Spleen (tissue), 11 donors: ENCODE measurements at regions not wholly inside any gene's neighbourhood (a gene's known extent, or its start where the extent isn't known, plus 50 kb on each side); places are given as distances from the start of the nearest gene placed in this dataset.

ENCODE experiments used
- DNase-seq: peaks from one replicate; pipeline ENCODE4 v3.0.0-alpha.2; 2020
- H3K27ac ChIP-seq, 8 donors: fragments of 200-600 bp; sonication (generic) in 7 of 8; 1 replicate in 4 of 8; 2 replicates in 4 of 8; pipeline versions ENCODE4 v1.5.0 to v1.8.0; 2016 to 2021; ENCODE audit warnings: inconsistent platforms in 4 of 8, mild to moderate bottlenecking in 4 of 8, moderate library complexity in 1 of 8
- H3K27me3 ChIP-seq, 7 donors: fragments of 200-600 bp; sonication (generic) in 6 of 7; replicated peaks in 1 of 7; 1 replicate in 4 of 7; 2 replicates in 3 of 7; pipeline versions ENCODE4 v1.5.0 to v1.8.0; 2016 to 2021; ENCODE audit warnings: inconsistent platforms in 3 of 7, mild to moderate bottlenecking in 1 of 7
- H3K36me3 ChIP-seq, 6 donors: fragments of 200-600 bp; sonication (generic) in 5 of 6; 1 replicate in 4 of 6; 2 replicates in 2 of 6; pipeline versions ENCODE4 v1.5.0 to v1.8.0; 2016 to 2021; ENCODE audit warnings: inconsistent platforms in 2 of 6
- H3K4me1 ChIP-seq, 6 donors: fragments of 200-600 bp; sonication (generic) in 5 of 6; 1 replicate in 3 of 6; 2 replicates in 3 of 6; pipeline versions ENCODE4 v1.5.0 to v1.8.0; 2016 to 2021; ENCODE audit warnings: inconsistent platforms in 3 of 6
- H3K4me3 ChIP-seq, 8 donors: fragments of 200-600 bp; sonication (generic) in 7 of 8; 1 replicate in 4 of 8; 2 replicates in 4 of 8; pipeline versions ENCODE4 v1.5.0 to v1.8.0; 2016 to 2021; ENCODE audit warnings: inconsistent platforms in 4 of 8, mild to moderate bottlenecking in 4 of 8, moderate library complexity in 2 of 8
- H3K9me3 ChIP-seq, 8 donors: fragments of 200-600 bp; sonication (generic) in 7 of 8; 1 replicate in 4 of 8; 2 replicates in 4 of 8; pipeline versions ENCODE4 v1.5.0 to v1.8.0; 2016 to 2021; ENCODE audit warnings: inconsistent platforms in 4 of 8
- POLR2A ChIP-seq, 3 donors: fragments of 450-650 bp; IDR thresholded peaks; one replicate each; pipeline ENCODE4 v1.5.1; 2017; ENCODE audit warnings: antibody characterized with exemption in 3 of 3, mild to moderate bottlenecking in 1 of 3
- POLR2AphosphoS5 ChIP-seq, 3 donors: sonication (generic); formaldehyde crosslinking; IDR thresholded peaks; one replicate each; pipeline ENCODE4 v1.5.1; 2017; ENCODE audit warnings: antibody characterized with exemption in 3 of 3
- WGBS, 5 donors: extraction: QIAGEN DNeasy Blood & Tissue Kit in 3 of 5; methylation state at CpG; one replicate each; pipeline versions ENCODE4 v1.1.5 to v1.1.7; 2013 to 2018; 5-methylcytosine and 5-hydroxymethylcytosine counted together
- intact Hi-C: fragments of 100-400 bp; cut with DNase I; formaldehyde crosslinking; loops from one replicate; pipeline ENCODE4 v1.15.0; 2023; ENCODE audit warnings: low total_unique reads
- TF ChIP-seq, protein P1 (sequence below), 11 experiments: fragments of 200-600 bp in 7 of 11; fragments of 450-650 bp in 4 of 11; sonication (generic) in 4 of 11; IDR thresholded peaks in 8 of 11; conservative IDR thresholded peaks in 3 of 11; 1 replicate in 7 of 11; 2 replicates in 4 of 11; pipeline versions ENCODE4 v1.4.0 to v1.8.0; 2016 to 2021; ENCODE audit warnings: antibody characterized with exemption in 11 of 11, inconsistent platforms in 4 of 11, mild to moderate bottlenecking in 1 of 11
- donor health status: healthy with polysubstance abuse.
- donor health status: DM: no; HTN: no; CAD: no; lungs with moderate emphysema.
- donor health status: DM: no; HTN: no; CAD: no.
- donor health status: Bipolar disorder and iron deficiency.
- donor health status: healthy.
- donor health status: DM: no; HTN: no; CAD: no.
- donor health status: DM: yes; HTN: yes; CAD: no.

DNA sequence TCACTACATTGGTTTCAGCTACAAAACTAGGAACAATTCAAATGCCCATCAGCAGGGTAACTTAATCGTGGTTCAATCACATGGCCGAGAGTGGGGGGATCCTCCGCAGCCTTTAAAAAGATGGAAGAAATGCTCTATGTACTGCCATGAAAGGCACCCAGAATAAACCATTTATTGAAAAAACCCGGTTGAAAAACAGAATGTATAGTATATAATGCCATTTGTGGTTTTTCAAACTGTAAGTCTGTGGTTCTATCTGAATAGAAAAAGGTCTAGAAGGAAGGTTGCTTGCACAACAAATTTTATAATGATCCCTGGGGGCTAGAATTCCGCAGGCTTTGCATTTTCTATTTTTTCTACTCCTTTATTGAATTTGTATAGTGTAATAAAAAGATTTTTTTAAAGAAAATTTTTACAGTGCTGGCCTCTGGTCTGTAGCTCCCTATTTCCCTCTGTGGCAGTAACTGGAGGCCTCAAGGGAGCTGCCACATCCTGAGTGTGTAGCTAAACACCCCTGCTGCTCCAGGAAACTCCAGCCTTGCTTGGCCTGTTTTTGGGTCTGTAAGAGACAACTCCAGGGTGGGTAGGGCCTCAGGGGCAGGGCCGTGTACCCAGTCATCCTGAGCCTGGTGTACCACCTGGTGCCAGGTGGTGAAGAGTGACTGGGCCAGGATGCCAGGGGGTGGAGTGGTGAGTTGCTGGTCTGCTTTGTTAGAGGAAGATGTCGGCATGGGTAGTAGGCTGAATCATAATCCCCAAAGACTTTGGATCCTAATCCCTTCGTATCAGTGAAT is 51.5 kb upstream of the EPS8L3 start:
- DNase-seq = no peak
- intact Hi-C loops = no loop called here
- Histone ChIP-seq H3K4me1 (peaks cover 12 to 73% (median 44%) of the 10 kb centered on the region in 6 donors), H3K27me3 (no peaks in the 10 kb centered on the region), H3K4me3 (no peak overlapping the region), H3K9me3 (peaks cover 0 to 5% (median 0%) of the 10 kb centered on the region in 8 donors), H3K36me3 (no peaks in the 10 kb centered on the region), H3K27ac (peak overlapping the region in 1 of 8 donors; percentile 70)
- TF ChIP-seq POLR2AphosphoS5 (IDR thresholded peaks at IDR 0.05) = no peak
- TF ChIP-seq, protein P1, sequence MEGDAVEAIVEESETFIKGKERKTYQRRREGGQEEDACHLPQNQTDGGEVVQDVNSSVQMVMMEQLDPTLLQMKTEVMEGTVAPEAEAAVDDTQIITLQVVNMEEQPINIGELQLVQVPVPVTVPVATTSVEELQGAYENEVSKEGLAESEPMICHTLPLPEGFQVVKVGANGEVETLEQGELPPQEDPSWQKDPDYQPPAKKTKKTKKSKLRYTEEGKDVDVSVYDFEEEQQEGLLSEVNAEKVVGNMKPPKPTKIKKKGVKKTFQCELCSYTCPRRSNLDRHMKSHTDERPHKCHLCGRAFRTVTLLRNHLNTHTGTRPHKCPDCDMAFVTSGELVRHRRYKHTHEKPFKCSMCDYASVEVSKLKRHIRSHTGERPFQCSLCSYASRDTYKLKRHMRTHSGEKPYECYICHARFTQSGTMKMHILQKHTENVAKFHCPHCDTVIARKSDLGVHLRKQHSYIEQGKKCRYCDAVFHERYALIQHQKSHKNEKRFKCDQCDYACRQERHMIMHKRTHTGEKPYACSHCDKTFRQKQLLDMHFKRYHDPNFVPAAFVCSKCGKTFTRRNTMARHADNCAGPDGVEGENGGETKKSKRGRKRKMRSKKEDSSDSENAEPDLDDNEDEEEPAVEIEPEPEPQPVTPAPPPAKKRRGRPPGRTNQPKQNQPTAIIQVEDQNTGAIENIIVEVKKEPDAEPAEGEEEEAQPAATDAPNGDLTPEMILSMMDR (IDR thresholded peaks at IDR 0.05 in 8 of 11, conservative IDR thresholded peaks at IDR 0.05 in 3 of 11) = no peak
- no peak for TF ChIP-seq POLR2A (IDR thresholded peaks at IDR 0.05)
- 58 to 71% (median 66%) methylated on average over 8 of the region's 8 CpGs for WGBS, 5 donors

DNA sequence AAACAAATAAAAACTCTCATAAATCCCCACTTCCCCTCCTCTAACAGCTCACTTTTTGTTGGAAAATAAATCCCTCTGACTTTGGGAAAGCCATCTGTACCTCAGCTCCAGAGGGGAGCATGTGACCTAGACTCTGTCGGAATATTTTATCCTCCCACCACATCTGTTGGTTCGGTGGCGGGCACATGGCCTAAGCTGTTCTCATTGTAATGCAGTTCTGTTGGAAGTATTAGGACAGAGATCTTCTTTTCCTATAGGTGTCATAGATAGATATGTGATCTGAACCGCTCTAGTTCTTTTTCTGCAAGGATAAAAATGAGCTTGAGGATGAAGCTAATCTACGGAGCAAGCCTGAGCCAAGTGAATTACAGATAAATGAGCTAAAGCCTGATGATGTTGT is 50.5 kb upstream of the EPS8L3 start:
- no peaks in the 10 kb centered on the region for H3K27me3 ChIP-seq

More for the DNA sequence above, 50.5 kb upstream of the EPS8L3 start:
- WGBS, 5 donors = 90 to 95% (median 92%) methylated on average over 5 of the region's 5 CpGs
- Histone ChIP-seq H3K4me1 (peaks cover 12 to 69% (median 41%) of the 10 kb centered on the region in 6 donors), H3K4me3 (no peak overlapping the region), H3K36me3 (no peaks in the 10 kb centered on the region), H3K9me3 (peaks cover 0 to 5% (median 0%) of the 10 kb centered on the region in 8 donors), H3K27ac (no peak overlapping the region)
- DNase-seq = no peak
- intact Hi-C loops = no loop called here
- TF ChIP-seq POLR2AphosphoS5 (IDR thresholded peaks at IDR 0.05) (no peak), POLR2A (IDR thresholded peaks at IDR 0.05) (no peak)
- TF ChIP-seq, protein P1 (IDR thresholded peaks at IDR 0.05 in 8 of 11, conservative IDR thresholded peaks at IDR 0.05 in 3 of 11) = no peak
